ENCODE measurements at regions not wholly inside any gene's neighbourhood (a gene's known extent, or its start where the extent isn't known, plus 50 kb on each side); places are given as distances from the start of the nearest gene placed in this dataset.

GRCh38 chr3:144564011-144564410, 592.4 kb downstream of the DIPK2A start:
- DNase-seq (no peak), ATAC-seq (peak; percentile 49 to 88 (median 76))
- Histone ChIP-seq H3K36me3 (ENCODE audit: insufficient read depth in 1 of 2, low read depth in 1 of 2) (no peaks in the 10 kb centered on the region), H3K27ac (peak overlapping the region; percentile 74), H3K4me1 (peaks cover 13% of the 10 kb centered on the region), H3K27me3 (ENCODE audit: insufficient read depth in 3 of 3, low read length in 2 of 3) (no peaks in the 10 kb centered on the region), H3K9me3 (no peaks in the 10 kb centered on the region), H3K4me3 (no peak overlapping the region)
- intact Hi-C loops (cut with DNase I): no loop called here
- 29 to 43% (median 34%) methylated on average over 3 of the region's 3 CpGs for WGBS, 3 donors
- TF ChIP-seq CTCF (IDR thresholded peaks at IDR 0.05): no peak

- WGBS, 3 donors: 92 to 97% (median 93%) methylated on average over 1 of the region's 1 CpG
- Histone ChIP-seq H3K36me3 (ENCODE audit: insufficient read depth in 1 of 2, low read depth in 1 of 2) (no peaks in the 10 kb centered on the region), H3K27ac (no peak overlapping the region), H3K4me3 (no peak overlapping the region), H3K27me3 (ENCODE audit: insufficient read depth in 3 of 3, low read length in 2 of 3) (no peaks in the 10 kb centered on the region), H3K4me1 (peaks cover 13% of the 10 kb centered on the region), H3K9me3 (no peaks in the 10 kb centered on the region)
- DNase-seq: no peak
- ATAC-seq: no peak
- TF ChIP-seq CTCF (IDR thresholded peaks at IDR 0.05): no peak
- intact Hi-C loops (cut with DNase I): no loop called here
Measured at GRCh38 chr3:144566320-144566719, 594.7 kb downstream of the DIPK2A start.

GRCh38 chr3:144569651-144570050, 598.0 kb downstream of the DIPK2A start:
- H3K9me3 ChIP-seq: no peaks in the 10 kb centered on the region
- ATAC-seq (no peak), DNase-seq (no peak)
- H3K36me3 ChIP-seq (ENCODE audit: insufficient read depth in 1 of 2, low read depth in 1 of 2): no peaks in the 10 kb centered on the region
- no peak overlapping the region for H3K27ac ChIP-seq
- no peak for TF ChIP-seq CTCF (IDR thresholded peaks at IDR 0.05)
- H3K4me1 ChIP-seq: peaks cover 2% of the 10 kb centered on the region
- no peaks in the 10 kb centered on the region for H3K27me3 ChIP-seq (ENCODE audit: insufficient read depth in 3 of 3, low read length in 2 of 3)
- WGBS, 3 donors: 86 to 94% (median 87%) methylated on average over 1 of the region's 1 CpG
- no peak overlapping the region for H3K4me3 ChIP-seq
- intact Hi-C loops (cut with DNase I): no loop called here

- intact Hi-C loops (cut with DNase I): no loop called here
- Histone ChIP-seq H3K27me3 (ENCODE audit: insufficient read depth in 3 of 3, low read length in 2 of 3) (no peaks in the 10 kb centered on the region), H3K27ac (no peak overlapping the region), H3K4me1 (no peaks in the 10 kb centered on the region), H3K36me3 (ENCODE audit: insufficient read depth in 1 of 2, low read depth in 1 of 2) (no peaks in the 10 kb centered on the region), H3K4me3 (no peak overlapping the region), H3K9me3 (no peaks in the 10 kb centered on the region)
- 43 to 67% (median 45%) methylated on average over 1 of the region's 1 CpG for WGBS, 3 donors
- no peak for TF ChIP-seq CTCF (IDR thresholded peaks at IDR 0.05)
- DNase-seq (no peak), ATAC-seq (no peak)
Measured at GRCh38 chr3:144583871-144584270, 612.2 kb downstream of the DIPK2A start.

GRCh38 chr3:144585408-144585807, 613.8 kb downstream of the DIPK2A start:
- WGBS, 3 donors: 91 to 93% (median 92%) methylated on average over 2 of the region's 2 CpGs
- no peak for ATAC-seq
- Histone ChIP-seq H3K9me3 (no peaks in the 10 kb centered on the region), H3K4me1 (no peaks in the 10 kb centered on the region), H3K4me3 (no peak overlapping the region), H3K36me3 (ENCODE audit: insufficient read depth in 1 of 2, low read depth in 1 of 2) (no peaks in the 10 kb centered on the region), H3K27ac (no peak overlapping the region), H3K27me3 (ENCODE audit: insufficient read depth in 3 of 3, low read length in 2 of 3) (no peaks in the 10 kb centered on the region)
- DNase-seq: no peak
- intact Hi-C loops (cut with DNase I): no loop called here
- no peak for TF ChIP-seq CTCF (IDR thresholded peaks at IDR 0.05)
